HG03025 (cell line): ENCODE measurements at regions not wholly inside any gene's neighbourhood (a gene's known extent, or its start where the extent isn't known, plus 50 kb on each side); places are given as distances from the start of the nearest gene placed in this dataset.
"Not testable (repeated sequence)": the region's sequence is repeated elsewhere in the genome, so short reads cannot be mapped to it uniquely, and the experiment has no call there.

Experiments used
- ATAC-seq: cut with Tn5 transposase; IDR thresholded peaks from one replicate; pipeline ENCODE4 v1.9.1; 2021; ENCODE audit warnings: mild to moderate bottlenecking, moderate library complexity; ENCODE audit not compliant: unreplicated experiment, low FRiP score

DNA sequence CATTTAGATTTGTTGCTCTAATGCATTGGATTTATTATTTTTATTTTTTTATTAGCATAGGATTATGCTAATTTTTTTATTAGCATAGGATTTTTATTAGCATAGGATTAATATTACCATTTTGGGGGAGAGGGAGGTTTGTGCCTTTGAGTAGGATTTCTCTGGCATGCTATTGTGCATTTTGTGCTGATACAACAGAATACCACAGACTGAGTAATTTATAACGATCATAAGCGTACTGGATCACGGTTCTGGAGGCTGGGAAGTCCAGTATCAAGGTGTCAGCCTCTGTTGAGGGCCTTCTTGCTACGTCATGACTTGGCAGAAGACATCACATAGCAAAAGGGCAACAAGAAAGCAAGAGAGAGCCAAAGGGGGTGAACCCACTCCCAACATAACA, 187.5 kb downstream of the XPNPEP1 start:
- no peak for ATAC-seq

DNA sequence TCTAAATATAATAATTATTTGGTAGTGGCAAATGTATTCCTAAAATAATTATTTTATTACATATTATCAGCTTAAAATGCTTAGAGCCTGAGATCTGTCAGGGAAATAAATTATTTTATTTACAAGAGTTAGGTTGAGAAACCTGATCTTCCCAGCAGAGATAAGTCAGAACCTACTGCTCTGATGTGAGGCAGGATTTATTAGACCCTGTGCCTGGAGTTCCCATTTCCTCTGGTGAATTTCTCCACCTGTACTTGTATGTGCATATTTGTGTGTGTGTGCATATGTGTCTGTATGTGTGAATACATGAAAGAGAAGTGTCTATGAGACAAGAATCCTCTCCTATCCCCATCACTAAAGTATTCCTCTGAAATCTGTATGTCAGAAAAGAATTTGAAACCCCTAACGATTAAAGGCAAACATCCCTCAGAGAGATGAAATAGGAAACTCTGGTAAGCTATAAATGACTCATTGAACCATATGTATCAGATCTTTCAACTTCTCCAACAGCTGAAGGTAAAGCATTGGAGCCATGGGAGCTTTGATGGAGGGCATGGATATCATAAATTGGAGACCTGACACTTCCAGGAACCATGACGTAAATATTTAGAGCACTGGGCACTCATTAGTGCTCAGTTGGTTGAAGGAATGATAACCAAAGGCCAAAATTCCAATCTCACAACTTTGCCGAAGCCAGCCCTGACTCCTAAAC, 190.9 kb downstream of the XPNPEP1 start:
- no peak for ATAC-seq

DNA sequence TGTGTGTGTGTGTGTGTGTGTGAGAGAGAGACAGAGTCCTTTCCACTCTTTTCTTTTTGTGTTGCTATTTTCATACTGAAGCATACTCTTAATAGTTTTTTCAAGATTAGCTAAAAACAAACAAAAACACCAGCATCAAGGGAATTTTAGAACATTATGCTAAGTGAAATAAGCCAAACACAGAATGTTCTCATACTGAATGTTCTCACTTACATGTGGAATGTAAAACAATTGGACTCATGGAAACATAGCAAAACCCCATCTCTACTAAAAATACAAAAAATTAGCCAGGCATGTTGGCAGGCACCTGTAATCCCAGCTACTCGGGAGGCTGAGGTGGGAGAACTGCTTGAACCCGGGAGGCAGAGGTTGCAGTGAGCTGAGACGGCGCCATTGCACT, 193.4 kb downstream of the XPNPEP1 start:
- ATAC-seq, result not testable (repeated sequence)

DNA sequence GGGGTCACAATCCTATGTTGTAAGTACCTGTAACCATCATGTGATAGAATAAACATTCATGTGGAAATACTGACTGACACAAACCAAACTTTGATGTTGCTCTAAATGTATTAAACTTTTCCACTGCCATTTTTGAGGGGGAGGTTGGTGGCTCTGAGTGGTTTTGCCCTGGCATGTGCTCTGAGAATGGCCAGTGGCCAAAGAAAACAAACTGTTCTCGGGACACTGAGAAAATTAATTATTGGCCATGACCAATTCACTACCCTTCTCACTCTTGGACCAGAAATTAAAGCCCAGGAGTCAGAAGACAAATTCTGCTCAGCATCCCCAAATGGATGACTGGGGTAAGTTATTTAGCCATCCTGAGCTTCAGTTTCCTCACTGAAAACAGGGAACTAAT, 195.9 kb downstream of the XPNPEP1 start:
- no peak for ATAC-seq

DNA sequence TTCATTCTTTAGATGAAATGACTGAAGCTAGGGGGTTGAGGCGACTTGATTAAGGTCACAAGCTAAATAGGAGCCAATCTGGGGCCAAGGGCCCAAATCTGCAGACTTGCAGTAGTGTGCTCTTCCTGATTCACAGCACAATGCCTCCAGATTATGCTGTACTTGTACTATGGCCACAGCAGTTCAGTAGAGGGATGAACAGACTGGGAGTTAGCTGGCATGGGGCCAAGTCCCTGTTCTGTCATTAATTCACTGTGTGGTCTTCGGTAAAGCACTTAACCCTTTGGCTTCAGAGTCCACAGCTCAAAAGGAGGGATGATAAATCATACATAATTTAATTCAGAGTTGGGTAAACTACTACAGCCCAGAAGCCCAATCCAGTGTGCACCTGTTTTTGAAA, 196.8 kb downstream of the XPNPEP1 start:
- no peak for ATAC-seq

DNA sequence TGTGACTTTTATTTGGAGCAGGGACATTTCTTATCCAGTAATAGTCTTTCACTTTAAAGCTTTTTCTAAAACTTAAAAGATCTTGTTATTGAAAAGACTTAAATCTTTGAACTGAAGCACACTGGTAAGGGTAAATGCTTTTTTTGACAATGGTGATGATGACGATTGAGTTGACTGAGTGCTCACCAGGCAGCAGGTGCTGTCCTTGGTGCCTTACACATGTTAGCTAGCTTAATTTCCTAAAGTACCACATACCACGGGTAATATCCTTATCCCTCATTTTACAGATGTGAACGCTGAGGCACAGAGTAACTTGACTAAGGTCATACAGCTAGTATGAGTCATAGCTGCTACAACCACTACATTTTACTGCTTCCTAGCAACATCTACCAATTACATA, 200.0 kb downstream of the XPNPEP1 start:
- no peak for ATAC-seq

DNA sequence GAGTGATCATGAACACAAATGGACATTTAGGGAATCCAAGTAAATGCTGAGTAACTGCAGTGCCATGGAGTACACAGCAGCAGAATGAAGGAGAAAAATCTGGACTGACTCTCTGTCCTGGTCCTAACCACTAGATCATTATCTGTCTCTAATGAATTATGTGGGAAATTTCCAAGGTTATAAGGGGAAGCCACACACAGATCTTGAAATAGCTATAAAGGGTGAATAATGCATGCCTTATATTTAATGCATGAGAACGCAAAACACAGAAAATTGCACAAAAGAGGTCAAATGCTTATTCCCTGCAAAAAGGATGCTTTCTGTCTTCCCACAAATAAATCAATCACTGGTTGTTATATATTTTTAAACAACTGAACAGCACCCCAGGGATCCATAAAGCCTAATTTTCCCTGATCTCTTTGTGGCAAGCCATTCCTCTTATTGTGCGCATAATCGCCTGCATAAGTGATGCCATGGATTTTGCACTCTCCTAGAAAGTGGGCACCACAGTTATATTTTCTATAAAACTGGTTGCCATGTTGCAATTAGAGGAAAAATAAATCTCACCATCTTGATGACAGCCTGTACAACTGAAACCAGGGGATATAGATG, 201.8 kb downstream of the XPNPEP1 start:
- no peak for ATAC-seq

DNA sequence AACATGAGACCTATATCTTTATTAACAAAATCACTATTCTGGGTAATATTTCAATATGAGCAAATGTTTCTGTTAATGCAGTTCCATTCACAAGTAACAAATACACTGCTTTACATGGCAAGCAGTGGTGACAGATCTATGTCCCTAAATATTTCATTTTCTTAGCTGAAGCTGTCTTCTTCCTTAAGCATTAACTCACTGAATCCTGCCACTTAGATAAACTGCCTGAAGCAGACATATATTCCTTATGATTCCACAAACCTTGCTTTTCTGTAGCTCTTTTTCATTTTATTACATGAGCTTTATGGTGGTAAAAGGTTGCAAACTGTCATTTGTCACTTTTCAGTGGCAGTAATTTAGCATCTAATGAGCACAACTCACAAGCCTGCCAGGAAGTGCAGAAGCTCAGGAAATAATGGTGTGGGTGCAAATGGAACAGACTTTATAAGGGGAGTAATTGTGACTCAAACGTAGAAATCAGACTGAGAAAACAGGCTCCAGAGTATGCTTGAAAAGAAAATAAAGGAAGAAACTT, 217.2 kb downstream of the XPNPEP1 start:
- ATAC-seq, result no peak

DNA sequence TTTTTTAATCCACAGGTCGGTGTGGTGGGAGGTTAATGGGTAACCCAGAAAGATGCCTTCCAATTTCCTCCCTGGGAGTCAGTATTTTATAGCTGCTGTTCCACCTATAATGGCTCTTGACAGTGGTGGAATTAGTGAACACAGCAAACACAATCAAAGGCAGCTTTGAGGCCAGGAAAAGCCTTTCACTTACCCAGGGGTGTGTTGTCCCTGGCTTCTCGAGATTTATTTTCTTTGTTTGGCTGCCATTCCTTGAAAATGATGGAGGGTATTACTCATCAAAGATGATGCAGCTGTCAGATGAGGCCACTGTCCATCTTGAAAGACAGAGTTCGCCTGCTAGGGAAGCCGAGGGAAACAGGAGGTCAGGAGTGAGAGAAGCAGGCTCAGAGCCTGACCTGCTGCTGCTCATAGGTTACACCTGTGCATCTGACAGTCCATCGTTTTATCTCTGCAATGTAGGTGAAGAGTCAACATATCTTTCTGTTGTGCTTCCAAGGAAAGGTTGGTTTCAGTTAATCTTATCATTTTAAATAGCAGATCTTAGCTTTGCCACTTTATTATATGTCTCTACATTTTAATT, 221.6 kb downstream of the XPNPEP1 start:
- ATAC-seq, result no peak

DNA sequence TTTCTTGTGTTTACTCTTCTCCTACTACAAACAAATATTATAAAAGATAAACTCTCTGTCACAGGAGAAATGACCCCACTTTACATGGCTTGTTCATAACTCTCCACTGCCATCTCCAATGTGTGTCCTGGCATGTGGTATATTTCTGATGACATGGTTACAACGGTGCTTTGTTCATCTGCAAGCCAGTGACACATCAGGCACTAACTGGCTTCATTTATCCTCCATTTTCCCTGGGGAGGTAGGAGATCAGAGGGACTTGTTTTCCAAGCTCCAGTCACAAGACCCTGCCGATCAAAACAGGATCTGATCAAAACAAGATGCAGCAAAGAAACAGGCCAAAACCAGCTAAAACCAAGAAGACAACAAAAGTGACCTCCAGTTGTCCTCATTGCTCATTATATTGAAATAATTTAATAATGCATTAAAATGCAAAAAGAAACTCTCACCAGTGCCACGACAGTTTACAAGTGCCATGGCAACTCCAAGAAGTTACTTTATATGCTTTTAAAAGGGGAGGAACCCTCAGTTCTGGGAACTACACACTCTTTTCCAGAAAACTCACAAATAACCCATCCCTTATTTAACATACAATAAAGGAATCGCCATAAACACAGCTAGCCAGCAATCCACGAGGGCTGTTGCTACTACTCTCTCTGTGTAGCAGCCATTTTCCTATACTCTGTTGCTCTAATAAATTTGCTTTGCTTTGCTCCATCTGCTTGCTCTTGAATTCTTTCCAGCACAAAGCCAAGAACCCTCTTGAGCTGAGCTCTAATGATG, 224.2 kb downstream of the XPNPEP1 start:
- ATAC-seq, result no peak

DNA sequence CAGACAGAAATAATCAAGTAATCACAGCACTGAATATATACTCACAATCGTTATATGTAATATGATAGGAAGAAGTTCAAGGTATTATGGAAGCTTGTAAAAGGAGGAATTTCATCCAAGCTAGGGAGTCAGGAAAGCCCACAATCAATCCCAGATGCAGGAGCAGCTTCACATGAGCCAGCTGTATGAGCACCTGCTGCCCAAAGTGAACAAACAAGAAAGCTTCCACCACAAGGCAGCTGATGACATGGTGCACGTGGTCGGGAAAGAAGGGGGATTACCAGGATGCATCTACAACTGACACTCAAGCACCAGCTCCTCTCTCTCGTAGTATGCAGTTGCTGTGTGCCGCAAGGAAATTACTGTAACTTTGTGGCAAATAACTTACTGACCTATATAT, 225.2 kb downstream of the XPNPEP1 start:
- no peak for ATAC-seq

DNA sequence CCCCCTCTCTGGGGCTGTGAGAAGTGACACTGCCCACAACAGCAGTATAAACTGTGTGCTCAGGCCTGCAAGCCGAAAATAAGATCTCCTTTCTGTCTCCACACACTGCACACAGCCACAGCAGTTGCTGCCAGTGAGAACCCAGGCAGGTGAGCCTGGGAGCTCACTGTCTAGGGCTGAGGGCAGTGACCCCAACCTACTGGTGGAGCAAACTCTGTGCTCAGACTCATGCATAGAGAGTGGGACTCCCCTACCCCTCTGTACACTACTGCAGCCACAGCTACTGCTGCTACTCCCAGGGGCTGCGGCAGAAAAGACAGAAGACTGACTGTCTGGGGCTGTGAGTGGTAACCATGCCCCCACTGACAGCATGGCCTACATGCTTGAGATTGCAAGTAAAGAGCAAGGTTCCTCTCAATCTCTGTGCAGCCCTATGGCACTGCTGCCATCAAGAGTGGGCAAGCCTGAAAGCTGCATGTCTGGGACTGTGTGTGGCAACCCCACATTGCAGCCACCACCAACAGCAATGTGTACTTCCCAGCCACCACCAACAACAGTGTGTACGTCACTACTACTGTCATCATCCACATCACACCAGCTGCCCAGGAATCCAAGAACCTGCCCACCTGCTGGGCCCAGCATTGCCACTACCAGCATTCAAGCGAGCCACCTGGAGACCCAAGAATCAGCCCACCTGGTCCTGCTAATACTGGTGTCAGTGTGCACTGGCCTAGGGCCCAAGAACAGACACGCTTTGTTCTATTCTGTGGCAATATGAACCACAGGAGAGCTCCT, 226.1 kb downstream of the XPNPEP1 start:
- ATAC-seq, result no peak

DNA sequence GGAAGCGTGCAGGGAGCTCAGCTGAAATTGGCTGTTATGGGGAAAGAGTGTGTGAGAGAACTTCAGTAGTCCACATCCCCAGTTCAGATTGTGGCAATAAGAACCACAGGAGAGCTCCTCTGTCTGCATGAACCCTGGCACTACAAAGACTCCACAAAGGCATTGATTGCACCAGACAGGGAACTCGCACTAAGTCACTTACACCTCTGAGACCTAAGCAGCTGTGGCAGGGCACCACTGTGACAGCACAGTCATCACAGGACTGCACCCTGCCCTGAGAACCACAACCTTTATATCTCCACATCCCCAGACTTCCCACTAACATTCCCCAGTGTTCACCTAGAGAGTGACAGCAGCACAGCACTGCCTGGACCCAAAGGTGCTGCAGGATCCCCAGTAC, 226.8 kb downstream of the XPNPEP1 start:
- ATAC-seq, result no peak

DNA sequence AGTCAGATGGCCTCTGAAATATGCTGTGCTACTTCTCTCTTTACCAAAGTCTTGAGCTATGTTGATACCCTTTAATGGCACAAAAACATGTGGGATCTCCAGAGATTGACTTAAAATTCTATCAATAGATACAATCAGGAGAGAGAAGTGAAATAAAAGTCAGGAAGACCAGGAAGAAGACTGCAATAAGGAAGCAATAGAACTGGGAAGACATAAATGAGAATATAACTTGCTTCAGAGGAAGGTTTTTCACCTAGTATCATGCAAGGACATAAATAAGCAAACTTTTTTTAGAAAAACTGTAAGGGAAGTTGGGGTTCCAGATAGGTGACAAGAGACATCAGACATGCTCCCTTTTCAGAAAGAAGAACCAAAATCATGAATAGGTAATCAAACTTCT, 227.3 kb downstream of the XPNPEP1 start:
- ATAC-seq, result no peak

DNA sequence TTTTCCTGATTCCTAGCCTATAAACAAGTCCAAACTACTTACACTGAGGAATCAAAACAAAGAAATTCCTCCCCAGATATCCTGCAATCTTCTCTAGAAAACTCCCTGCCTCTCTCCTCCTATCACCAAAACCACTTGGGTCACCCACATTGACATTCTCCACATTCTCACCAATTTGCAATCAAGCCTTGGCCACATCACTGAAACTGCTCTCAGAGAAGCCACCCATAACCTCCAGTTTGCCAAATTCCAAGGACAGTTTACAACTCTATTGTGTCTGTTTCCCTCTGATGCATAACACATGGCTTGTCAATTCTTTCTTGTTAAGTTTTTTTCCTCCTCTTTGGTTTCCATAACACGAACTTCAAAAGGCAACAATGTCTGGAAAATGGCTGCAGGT, 233.5 kb downstream of the XPNPEP1 start:
- no peak for ATAC-seq

DNA sequence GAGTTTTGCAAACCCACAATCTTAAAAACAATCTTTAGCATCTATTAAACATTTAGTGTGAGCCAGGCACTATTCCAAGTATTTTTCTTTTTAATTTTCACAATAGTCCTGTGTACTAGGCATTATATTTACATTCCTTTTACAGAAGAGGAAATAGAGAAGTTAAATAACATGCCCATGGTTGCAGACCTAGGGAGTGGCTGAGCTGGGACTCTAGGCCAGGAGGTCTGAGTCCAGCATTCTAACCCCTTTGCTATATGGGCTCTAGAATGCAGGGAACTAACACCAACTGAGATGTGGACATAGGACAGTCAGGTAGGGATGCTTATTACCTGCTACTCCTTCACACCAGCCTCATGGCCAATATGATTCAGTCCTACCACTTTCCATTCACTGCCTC, 243.8 kb downstream of the XPNPEP1 start:
- ATAC-seq, result no peak

DNA sequence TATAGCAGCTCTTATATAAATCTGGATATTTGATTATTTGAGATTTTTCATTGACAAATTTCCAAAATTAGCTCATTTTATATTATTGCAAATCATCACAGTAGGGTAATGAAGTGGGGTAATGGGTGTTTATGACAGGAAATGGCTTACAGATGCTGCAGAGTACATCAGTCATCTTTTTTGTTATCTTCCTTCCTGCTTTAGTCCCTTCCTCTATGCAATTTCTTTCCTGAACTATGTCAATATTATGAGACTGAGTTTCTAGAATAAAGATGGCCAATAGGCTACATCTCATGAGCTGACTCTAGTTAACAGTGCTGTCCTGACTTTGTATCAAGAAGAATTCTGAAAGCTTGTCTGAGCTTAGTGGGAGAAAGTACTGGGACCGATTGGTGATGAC, 244.5 kb downstream of the XPNPEP1 start:
- no peak for ATAC-seq

DNA sequence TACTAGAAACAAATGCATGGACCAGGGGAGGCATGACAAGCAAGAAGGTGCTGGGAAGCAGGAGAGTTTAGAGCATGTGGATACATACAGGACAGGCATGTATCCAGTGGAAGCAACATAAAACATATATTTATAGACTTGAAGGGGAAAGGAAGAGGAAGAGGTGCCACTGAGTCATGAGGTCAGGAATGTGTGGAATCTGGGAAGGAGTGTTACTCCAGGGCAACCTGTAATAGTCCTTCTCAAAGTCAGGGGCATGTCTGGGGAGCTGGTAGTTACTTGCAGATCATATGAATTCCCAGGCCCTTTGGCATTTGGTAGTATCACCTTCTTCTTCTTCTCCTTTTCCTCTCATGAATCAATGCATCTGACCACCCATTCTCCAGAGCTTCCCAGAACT, 246.6 kb downstream of the XPNPEP1 start:
- ATAC-seq, result no peak

DNA sequence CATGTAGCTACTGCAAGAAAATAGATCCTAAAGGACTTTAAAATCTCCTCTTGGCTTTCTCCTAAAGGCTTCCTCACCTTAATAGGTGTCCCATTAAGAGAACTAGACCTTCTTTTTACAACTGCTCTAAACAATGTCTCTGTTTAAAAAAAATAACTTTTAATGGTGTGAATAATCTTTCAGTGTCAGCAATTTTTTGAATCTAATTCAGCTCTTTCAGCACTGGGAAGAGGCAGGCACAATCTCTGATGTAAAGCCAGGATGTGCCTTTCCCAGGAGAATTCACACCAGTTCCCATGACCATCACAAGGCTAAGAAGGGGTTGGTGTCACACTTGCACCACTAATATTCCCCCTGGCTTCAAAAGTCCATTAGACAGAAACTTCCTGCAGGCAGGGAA, 254.6 kb downstream of the XPNPEP1 start:
- no peak for ATAC-seq

DNA sequence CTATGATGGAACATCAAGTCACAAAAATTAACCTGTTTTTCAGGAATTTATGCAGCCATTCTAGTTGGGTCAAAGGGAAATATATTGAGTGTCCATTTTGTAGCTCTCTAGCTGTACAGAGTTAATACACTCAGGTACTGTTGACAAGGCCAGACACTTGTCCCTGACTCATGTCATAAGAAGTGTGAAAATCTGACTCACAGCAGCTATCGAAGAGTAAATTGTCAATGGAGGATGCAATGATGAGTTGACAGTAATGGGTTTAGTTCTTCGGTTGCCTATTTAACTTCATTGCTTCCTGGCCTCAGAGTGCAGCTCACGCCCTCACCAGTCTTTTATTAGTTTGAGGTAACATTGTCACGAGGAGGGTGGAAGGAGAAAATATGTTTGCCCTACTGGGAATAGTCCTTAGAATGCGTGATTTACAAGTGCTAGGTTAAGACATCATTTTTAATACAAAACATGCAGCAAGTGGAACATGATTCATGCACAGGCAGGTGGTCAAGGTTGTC, 255.1 kb downstream of the XPNPEP1 start:
- no peak for ATAC-seq
